ENCODE measurements at regions not wholly inside any gene's neighbourhood (a gene's known extent, or its start where the extent isn't known, plus 50 kb on each side); places are given as distances from the start of the nearest gene placed in this dataset.

DNA sequence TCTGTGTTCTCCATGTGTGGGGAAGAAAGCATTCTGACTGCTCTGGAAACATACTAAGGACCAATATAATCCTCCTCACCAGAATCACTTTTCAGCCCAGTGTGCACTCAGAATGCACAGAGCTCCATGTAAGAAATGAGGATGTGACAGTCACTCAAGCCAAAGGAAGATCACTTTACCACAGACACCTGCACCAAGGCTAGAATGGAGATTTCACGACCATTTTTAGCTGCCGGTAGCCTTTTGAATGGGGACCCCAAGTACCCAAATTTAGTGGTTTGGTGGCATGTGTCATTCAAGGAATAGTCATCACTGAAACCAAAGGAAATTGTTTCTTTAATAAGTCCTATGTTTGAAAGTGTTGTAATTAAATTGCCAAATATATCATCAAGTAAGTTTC is 613.2 kb upstream of the ACVR2A start:
- no peak overlapping the region for H3K27ac ChIP-seq
- no peaks in the 10 kb centered on the region for H3K36me3 ChIP-seq
- H3K27me3 ChIP-seq = no peaks in the 10 kb centered on the region
- no peaks in the 10 kb centered on the region for H3K4me1 ChIP-seq (ENCODE audit: control insufficient read depth in 1 of 2, insufficient read depth in 1 of 2, low read depth in 1 of 2, low read length in 1 of 2)
- TF ChIP-seq CTCF (IDR thresholded peaks at IDR 0.05) = no peak
- H3K4me3 ChIP-seq (ENCODE audit: low read depth in 1 of 2, low read length in 1 of 2) = no peak overlapping the region
- no peaks in the 10 kb centered on the region for H3K9me3 ChIP-seq

DNA sequence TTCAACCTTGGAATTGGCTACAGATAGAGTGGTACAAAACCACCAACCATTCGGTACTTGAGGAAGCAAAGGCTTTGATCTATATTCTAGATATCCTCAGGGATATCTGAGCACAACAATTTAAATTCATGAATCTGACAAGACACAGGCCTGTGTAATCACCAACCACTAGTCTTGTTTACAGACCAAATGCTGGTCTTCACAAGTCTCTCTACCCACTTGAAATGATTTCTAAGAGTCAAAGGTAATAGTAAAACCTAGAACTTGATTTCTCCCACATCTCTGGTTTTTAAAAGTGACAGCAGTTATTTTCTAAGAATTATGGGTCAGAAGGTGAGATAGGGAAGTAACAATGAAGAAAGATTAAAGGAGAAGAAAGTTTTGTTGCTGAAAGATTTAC is 613.7 kb upstream of the ACVR2A start:
- H3K27ac ChIP-seq = no peak overlapping the region
- no peaks in the 10 kb centered on the region for H3K27me3 ChIP-seq
- H3K36me3 ChIP-seq = no peaks in the 10 kb centered on the region
- TF ChIP-seq CTCF (IDR thresholded peaks at IDR 0.05) = no peak
- H3K4me3 ChIP-seq (ENCODE audit: low read depth in 1 of 2, low read length in 1 of 2) = no peak overlapping the region
- no peaks in the 10 kb centered on the region for H3K4me1 ChIP-seq (ENCODE audit: control insufficient read depth in 1 of 2, insufficient read depth in 1 of 2, low read depth in 1 of 2, low read length in 1 of 2)
- H3K9me3 ChIP-seq = no peaks in the 10 kb centered on the region

DNA sequence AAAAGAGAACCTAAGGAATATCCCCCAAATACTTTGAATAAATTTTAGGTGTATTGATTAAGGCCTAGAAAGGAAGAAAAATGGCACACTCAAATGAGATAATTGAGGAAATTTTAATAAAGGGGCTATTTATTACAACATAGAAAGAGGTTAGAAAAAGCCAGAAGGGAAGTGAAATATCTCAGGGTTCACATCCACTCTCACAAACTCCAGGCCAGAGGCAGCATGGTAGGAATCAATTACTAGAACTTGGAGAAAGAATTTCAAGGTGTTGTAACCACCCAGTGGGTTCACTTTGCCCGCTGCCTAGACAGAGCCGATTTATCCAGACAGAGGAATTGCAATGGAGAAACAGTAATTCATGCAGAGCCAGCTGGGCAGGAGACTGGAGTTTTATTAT is 617.5 kb upstream of the ACVR2A start:
- no peaks in the 10 kb centered on the region for H3K4me1 ChIP-seq (ENCODE audit: control insufficient read depth in 1 of 2, insufficient read depth in 1 of 2, low read depth in 1 of 2, low read length in 1 of 2)
- TF ChIP-seq CTCF (IDR thresholded peaks at IDR 0.05) = no peak
- no peaks in the 10 kb centered on the region for H3K9me3 ChIP-seq
- H3K4me3 ChIP-seq (ENCODE audit: low read depth in 1 of 2, low read length in 1 of 2) = no peak overlapping the region
- H3K27ac ChIP-seq = no peak overlapping the region
- no peaks in the 10 kb centered on the region for H3K36me3 ChIP-seq
- no peaks in the 10 kb centered on the region for H3K27me3 ChIP-seq

DNA sequence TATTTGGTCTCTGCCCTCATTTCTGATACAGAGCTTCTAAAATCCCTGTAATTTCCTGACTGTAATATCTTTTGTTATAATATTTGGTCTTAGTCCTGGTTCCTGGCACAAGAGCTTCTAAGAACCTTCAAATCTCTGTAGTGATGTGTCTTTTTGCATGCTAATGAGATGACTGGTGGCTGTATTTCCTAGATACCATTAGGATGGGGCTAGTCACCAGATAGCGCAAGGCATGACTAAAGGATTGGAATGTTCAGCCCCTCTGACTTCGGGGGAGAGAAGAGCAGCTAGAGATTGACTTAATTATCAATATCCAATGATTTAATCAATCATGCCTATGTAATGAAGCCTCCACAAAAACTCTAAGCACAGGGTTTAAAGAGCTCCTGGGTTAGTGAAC is 620.8 kb upstream of the ACVR2A start:
- Histone ChIP-seq H3K27me3 (no peaks in the 10 kb centered on the region), H3K9me3 (no peaks in the 10 kb centered on the region), H3K36me3 (no peaks in the 10 kb centered on the region), H3K27ac (no peak overlapping the region), H3K4me3 (ENCODE audit: low read depth in 1 of 2, low read length in 1 of 2) (no peak overlapping the region), H3K4me1 (ENCODE audit: control insufficient read depth in 1 of 2, insufficient read depth in 1 of 2, low read depth in 1 of 2, low read length in 1 of 2) (no peaks in the 10 kb centered on the region)
- TF ChIP-seq CTCF (IDR thresholded peaks at IDR 0.05) = no peak

GRCh38 chr2:147223553-147224060 is 621.2 kb upstream of the ACVR2A start:
- Histone ChIP-seq H3K9me3 (no peaks in the 10 kb centered on the region), H3K4me1 (ENCODE audit: control insufficient read depth in 1 of 2, insufficient read depth in 1 of 2, low read depth in 1 of 2, low read length in 1 of 2) (no peaks in the 10 kb centered on the region), H3K4me3 (ENCODE audit: low read depth in 1 of 2, low read length in 1 of 2) (no peak overlapping the region), H3K27me3 (no peaks in the 10 kb centered on the region), H3K36me3 (no peaks in the 10 kb centered on the region), H3K27ac (no peak overlapping the region)
- no peak for TF ChIP-seq CTCF (IDR thresholded peaks at IDR 0.05)

DNA sequence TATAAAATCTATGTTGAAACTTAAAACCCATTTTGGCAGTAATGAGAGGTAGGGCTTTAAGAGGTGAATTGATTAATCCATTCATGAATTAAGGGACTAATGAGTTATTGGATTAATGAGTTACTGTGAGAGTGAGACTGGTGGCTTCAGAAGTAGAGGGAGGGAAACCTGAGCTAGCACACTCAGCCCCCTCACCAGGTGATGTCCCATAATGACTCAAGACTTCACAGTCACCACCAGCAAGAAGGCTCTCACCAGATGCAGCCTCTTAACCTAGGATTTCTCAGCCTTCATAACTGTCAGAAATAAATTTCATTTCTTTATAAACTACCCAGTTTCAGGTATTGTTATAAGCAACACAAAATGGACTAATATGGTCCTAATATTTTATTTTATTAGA is 621.7 kb upstream of the ACVR2A start:
- H3K4me3 ChIP-seq (ENCODE audit: low read depth in 1 of 2, low read length in 1 of 2) = no peak overlapping the region
- no peak for TF ChIP-seq CTCF (IDR thresholded peaks at IDR 0.05)
- H3K36me3 ChIP-seq = no peaks in the 10 kb centered on the region
- H3K4me1 ChIP-seq (ENCODE audit: control insufficient read depth in 1 of 2, insufficient read depth in 1 of 2, low read depth in 1 of 2, low read length in 1 of 2) = no peaks in the 10 kb centered on the region
- no peaks in the 10 kb centered on the region for H3K9me3 ChIP-seq
- no peak overlapping the region for H3K27ac ChIP-seq
- no peaks in the 10 kb centered on the region for H3K27me3 ChIP-seq

Data from neutrophil (primary cell).